ENCODE measurements at regions not wholly inside any gene's neighbourhood (a gene's known extent, or its start where the extent isn't known, plus 50 kb on each side); places are given as distances from the start of the nearest gene placed in this dataset.

GRCh38 chr11:130629039-130629438 lies 180.6 kb downstream of the ADAMTS15 start:
- Histone ChIP-seq H3K4me1 (peaks cover 0 to 3% (median 1%) of the 10 kb centered on the region in 4 donors), H3K27me3 (no peaks in the 10 kb centered on the region), H3K27ac (no peak overlapping the region), H3K9me3 (no peaks in the 10 kb centered on the region), H3K4me3 (no peak overlapping the region), H3K36me3 (no peaks in the 10 kb centered on the region)
- in situ Hi-C loops (cut with MboI; ENCODE audit: low pct_ligation_motif_present in 1 of 4, low pct_unique_long_range_greater_than_20kb in 1 of 4, low sequenced_read_pairs in 3 of 4) = no loop called here
- no peak for DNase-seq
- intact Hi-C loops (cut with DNase I; ENCODE audit: low total_unique reads) = loop anchor here (10.0 kb wide), 1 partner anchor 194 kb away; no protein-coding TSS in a partner anchor
- TF ChIP-seq EP300 (IDR thresholded peaks at IDR 0.05; ENCODE audit: low read depth) = no peak
- TF ChIP-seq POLR2A (IDR thresholded peaks at IDR 0.05) = no peak
- TF ChIP-seq, protein P1, sequence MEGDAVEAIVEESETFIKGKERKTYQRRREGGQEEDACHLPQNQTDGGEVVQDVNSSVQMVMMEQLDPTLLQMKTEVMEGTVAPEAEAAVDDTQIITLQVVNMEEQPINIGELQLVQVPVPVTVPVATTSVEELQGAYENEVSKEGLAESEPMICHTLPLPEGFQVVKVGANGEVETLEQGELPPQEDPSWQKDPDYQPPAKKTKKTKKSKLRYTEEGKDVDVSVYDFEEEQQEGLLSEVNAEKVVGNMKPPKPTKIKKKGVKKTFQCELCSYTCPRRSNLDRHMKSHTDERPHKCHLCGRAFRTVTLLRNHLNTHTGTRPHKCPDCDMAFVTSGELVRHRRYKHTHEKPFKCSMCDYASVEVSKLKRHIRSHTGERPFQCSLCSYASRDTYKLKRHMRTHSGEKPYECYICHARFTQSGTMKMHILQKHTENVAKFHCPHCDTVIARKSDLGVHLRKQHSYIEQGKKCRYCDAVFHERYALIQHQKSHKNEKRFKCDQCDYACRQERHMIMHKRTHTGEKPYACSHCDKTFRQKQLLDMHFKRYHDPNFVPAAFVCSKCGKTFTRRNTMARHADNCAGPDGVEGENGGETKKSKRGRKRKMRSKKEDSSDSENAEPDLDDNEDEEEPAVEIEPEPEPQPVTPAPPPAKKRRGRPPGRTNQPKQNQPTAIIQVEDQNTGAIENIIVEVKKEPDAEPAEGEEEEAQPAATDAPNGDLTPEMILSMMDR (IDR thresholded peaks at IDR 0.05) = no peak
- no peak for TF ChIP-seq POLR2AphosphoS5 (IDR thresholded peaks at IDR 0.05)
- 68 to 88% methylated on average over 5 to 9 of the region's 9 CpGs for whole genome bisulfite sequencing, 2 donors (ENCODE audit: low coverage in 1 of 2)

DNA sequence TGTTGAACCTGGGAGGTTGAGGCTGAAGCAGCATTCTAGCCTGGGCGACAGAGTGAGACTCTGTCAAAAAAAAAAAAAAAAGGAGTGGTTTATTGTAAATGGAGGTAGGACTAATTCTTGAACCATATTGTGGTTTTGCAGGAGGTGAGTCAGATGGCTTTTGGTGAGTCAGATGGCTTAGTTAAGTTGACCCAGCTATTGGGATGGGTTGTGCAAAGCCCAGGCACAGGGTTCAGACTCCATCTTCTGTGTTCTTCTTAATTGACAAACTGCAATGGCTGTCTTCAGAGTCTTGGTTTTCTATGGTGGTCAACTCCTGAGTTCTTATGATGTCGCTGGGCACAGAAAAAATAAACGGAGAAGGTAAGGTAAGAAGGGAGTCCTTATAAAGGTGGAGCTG lies 182.7 kb downstream of the ADAMTS15 start:
- Histone ChIP-seq H3K9me3 (no peaks in the 10 kb centered on the region), H3K27me3 (no peaks in the 10 kb centered on the region), H3K36me3 (no peaks in the 10 kb centered on the region), H3K4me3 (no peak overlapping the region), H3K4me1 (peaks cover 0 to 4% (median 1%) of the 10 kb centered on the region in 4 donors), H3K27ac (no peak overlapping the region)
- no peak for TF ChIP-seq POLR2AphosphoS5 (IDR thresholded peaks at IDR 0.05)
- TF ChIP-seq POLR2A (IDR thresholded peaks at IDR 0.05) = no peak
- TF ChIP-seq, protein P1 (IDR thresholded peaks at IDR 0.05) = no peak
- TF ChIP-seq EP300 (IDR thresholded peaks at IDR 0.05; ENCODE audit: low read depth) = no peak
- intact Hi-C loops (cut with DNase I; ENCODE audit: low total_unique reads) (loop anchor here (10.0 kb wide), 1 partner anchor 234 kb away; no protein-coding TSS in a partner anchor), in situ Hi-C loops (cut with MboI; ENCODE audit: low pct_ligation_motif_present in 1 of 4, low pct_unique_long_range_greater_than_20kb in 1 of 4, low sequenced_read_pairs in 3 of 4) (no loop called here)
- WGBS, 2 donors (ENCODE audit: low coverage in 1 of 2) = 76 to 89% methylated on average over 2 to 3 of the region's 3 CpGs
- DNase-seq = no peak

DNA sequence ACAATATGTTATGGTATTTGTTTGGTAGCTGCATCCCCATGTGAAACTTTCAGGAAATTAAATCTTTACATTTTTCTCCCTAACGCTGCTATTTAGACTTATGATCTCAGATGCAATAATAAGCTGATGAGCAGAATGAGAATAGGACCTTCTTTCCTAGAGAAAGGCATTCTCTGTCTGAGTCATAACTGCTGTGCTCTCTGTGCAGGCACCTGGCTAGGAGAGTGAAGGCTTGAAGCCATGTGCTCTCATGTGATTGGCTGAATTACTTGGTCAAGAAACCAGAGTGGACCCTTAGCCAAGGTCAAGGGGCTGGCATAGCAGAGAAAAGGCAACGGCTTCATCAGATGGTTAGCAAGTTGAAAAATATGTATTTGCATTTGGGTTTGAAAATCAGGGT lies 185.0 kb downstream of the ADAMTS15 start:
- H3K27me3 ChIP-seq = no peaks in the 10 kb centered on the region
- DNase-seq = no peak
- intact Hi-C loops (cut with DNase I; ENCODE audit: low total_unique reads) (loop anchor here (10.0 kb wide), 1 partner anchor 231 kb away; no protein-coding TSS in a partner anchor), in situ Hi-C loops (cut with MboI; ENCODE audit: low pct_ligation_motif_present in 1 of 4, low pct_unique_long_range_greater_than_20kb in 1 of 4, low sequenced_read_pairs in 3 of 4) (no loop called here)
- H3K4me3 ChIP-seq = no peak overlapping the region
- WGBS, 2 donors (ENCODE audit: low coverage in 1 of 2) = 53 to 59% methylated on average over 2 of the region's 2 CpGs
- no peak for TF ChIP-seq POLR2AphosphoS5 (IDR thresholded peaks at IDR 0.05)
- TF ChIP-seq POLR2A (IDR thresholded peaks at IDR 0.05) = no peak
- no peak for TF ChIP-seq EP300 (IDR thresholded peaks at IDR 0.05; ENCODE audit: low read depth)
- TF ChIP-seq, protein P1 (IDR thresholded peaks at IDR 0.05) = no peak
- H3K9me3 ChIP-seq = no peaks in the 10 kb centered on the region
- peaks cover 0 to 14% (median 1%) of the 10 kb centered on the region in 4 donors for H3K4me1 ChIP-seq
- H3K27ac ChIP-seq = no peak overlapping the region
- no peaks in the 10 kb centered on the region for H3K36me3 ChIP-seq

GRCh38 chr11:130634186-130634585 lies 185.7 kb downstream of the ADAMTS15 start:
- peaks cover 0 to 14% (median 1%) of the 10 kb centered on the region in 4 donors for H3K4me1 ChIP-seq
- no peaks in the 10 kb centered on the region for H3K36me3 ChIP-seq
- no peak overlapping the region for H3K4me3 ChIP-seq
- no peaks in the 10 kb centered on the region for H3K9me3 ChIP-seq
- no peaks in the 10 kb centered on the region for H3K27me3 ChIP-seq
- WGBS, 2 donors (ENCODE audit: low coverage in 1 of 2) = 88% methylated on average over 4 of the region's 4 CpGs; no CpG with 5 or more reads in 1 of the 2 donors
- no peak overlapping the region for H3K27ac ChIP-seq
- in situ Hi-C loops (cut with MboI; ENCODE audit: low pct_ligation_motif_present in 1 of 4, low pct_unique_long_range_greater_than_20kb in 1 of 4, low sequenced_read_pairs in 3 of 4) = no loop called here
- no peak for DNase-seq
- intact Hi-C loops (cut with DNase I; ENCODE audit: low total_unique reads) = loop anchor here (10.0 kb wide), 1 partner anchor 231 kb away; no protein-coding TSS in a partner anchor
- TF ChIP-seq EP300 (IDR thresholded peaks at IDR 0.05; ENCODE audit: low read depth) (no peak), POLR2AphosphoS5 (IDR thresholded peaks at IDR 0.05) (no peak), POLR2A (IDR thresholded peaks at IDR 0.05) (no peak)
- TF ChIP-seq, protein P1 (IDR thresholded peaks at IDR 0.05) = no peak

Data from transverse colon (tissue), 4 donors.